Stimulated activated CD4-positive, alpha-beta T cell treated with anti-CD3 and anti-CD28 coated beads, Interleukin-15, amount 100 ng/mL, for 1 hour (primary cell): ENCODE measurements at regions not wholly inside any gene's neighbourhood (a gene's known extent, or its start where the extent isn't known, plus 50 kb on each side); places are given as distances from the start of the nearest gene placed in this dataset.
"Not testable (repeated sequence)": the region's sequence is repeated elsewhere in the genome, so short reads cannot be mapped to it uniquely, and the experiment has no call there.

Source experiments
- DNase-seq, 2 donors: peaks; one replicate each; pipeline ENCODE4 v3.0.0-alpha.2; 2020; ENCODE audit warnings: low read depth in 1 of 2, low spot score in 1 of 2

- no peak for DNase-seq
Observed at GRCh38 chr1:194056169-194056568, 869.8 kb upstream of the B3GALT2 start.

- DNase-seq: no peak
Observed at GRCh38 chr1:194055536-194055935, 869.1 kb upstream of the B3GALT2 start.

GRCh38 chr1:194052514-194053338 lies 866.3 kb upstream of the B3GALT2 start:
- DNase-seq: no peak

- DNase-seq: no peak
Observed at GRCh38 chr1:194047921-194048320, 861.5 kb upstream of the B3GALT2 start.

GRCh38 chr1:194047206-194047605 lies 860.8 kb upstream of the B3GALT2 start:
- no peak for DNase-seq

GRCh38 chr1:194045416-194045815 lies 859.0 kb upstream of the B3GALT2 start:
- DNase-seq: no peak

GRCh38 chr1:194044892-194045291 lies 858.5 kb upstream of the B3GALT2 start:
- no peak for DNase-seq

- DNase-seq: no peak
Observed at GRCh38 chr1:194043984-194044755, 857.8 kb upstream of the B3GALT2 start.

- no peak for DNase-seq
Observed at GRCh38 chr1:194042736-194043135, 856.3 kb upstream of the B3GALT2 start.

GRCh38 chr1:194040496-194040895 lies 854.1 kb upstream of the B3GALT2 start:
- DNase-seq: no peak

- no peak for DNase-seq
Observed at GRCh38 chr1:194039578-194039977, 853.2 kb upstream of the B3GALT2 start.

- no peak for DNase-seq
Observed at GRCh38 chr1:194033646-194034045, 847.2 kb upstream of the B3GALT2 start.

GRCh38 chr1:194028002-194028401 lies 841.6 kb upstream of the B3GALT2 start:
- no peak for DNase-seq

- no peak for DNase-seq
Observed at GRCh38 chr1:194026422-194026821, 840.0 kb upstream of the B3GALT2 start.

- no peak for DNase-seq
Observed at GRCh38 chr1:194024659-194025058, 838.2 kb upstream of the B3GALT2 start.

GRCh38 chr1:194014014-194014413 lies 827.6 kb upstream of the B3GALT2 start:
- no peak for DNase-seq

GRCh38 chr1:194013561-194013960 lies 827.1 kb upstream of the B3GALT2 start:
- DNase-seq: no peak

- DNase-seq: no peak
Observed at GRCh38 chr1:194004146-194004545, 817.7 kb upstream of the B3GALT2 start.

GRCh38 chr1:194001726-194002350 lies 815.4 kb upstream of the B3GALT2 start:
- not testable (repeated sequence) for DNase-seq

GRCh38 chr1:193988885-193989284 lies 802.5 kb upstream of the B3GALT2 start:
- no peak for DNase-seq

- no peak for DNase-seq
Observed at GRCh38 chr1:193979219-193979618, 792.8 kb upstream of the B3GALT2 start.

GRCh38 chr1:193974286-193974798 lies 787.9 kb upstream of the B3GALT2 start:
- DNase-seq: no peak
